ENCODE measurements at regions not wholly inside any gene's neighbourhood (a gene's known extent, or its start where the extent isn't known, plus 50 kb on each side); places are given as distances from the start of the nearest gene placed in this dataset.

DNA sequence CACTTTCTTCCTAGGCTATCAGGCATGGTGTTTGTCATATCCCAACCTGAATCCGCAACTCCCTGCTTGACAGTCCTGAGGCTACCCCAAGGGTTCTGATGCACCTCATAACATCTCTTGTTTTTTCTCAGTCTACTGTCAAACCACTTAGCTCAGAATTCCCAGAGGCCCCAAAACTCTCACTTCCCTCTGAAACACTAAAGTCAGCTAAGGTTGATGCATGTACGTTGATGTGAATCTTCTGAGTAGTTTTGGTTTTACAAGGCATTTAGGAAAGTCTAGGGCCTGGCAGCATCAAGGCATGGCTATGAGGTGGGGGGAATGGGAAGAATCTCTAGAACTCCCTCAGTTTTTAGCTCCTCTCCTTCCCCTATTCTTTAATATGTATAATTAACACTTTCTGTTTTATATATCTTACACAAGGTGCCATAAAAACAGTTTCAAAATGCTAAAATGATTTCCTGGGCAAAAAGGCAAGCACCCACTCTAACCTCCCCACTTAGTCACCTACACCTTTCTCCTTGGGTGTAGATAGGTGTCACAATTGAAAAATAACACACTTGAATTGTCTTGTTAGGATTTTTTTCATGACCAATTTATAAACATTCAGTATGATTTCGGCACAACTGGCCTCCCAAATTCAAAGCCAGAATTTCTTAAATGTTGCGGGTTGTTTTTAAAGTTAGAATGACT is 71.4 kb upstream of the TANK start:
- TF ChIP-seq CTCF (IDR thresholded peaks at IDR 0.05) (no peak), EZH2 (IDR thresholded peaks at IDR 0.05; ENCODE audit: borderline replicate concordance, insufficient read depth, low read depth, low read length, poor library complexity, severe bottlenecking) (no peak)

Data from B cell (primary cell).